HG02938 (cell line): ENCODE measurements at regions not wholly inside any gene's neighbourhood (a gene's known extent, or its start where the extent isn't known, plus 50 kb on each side); places are given as distances from the start of the nearest gene placed in this dataset.
"Not testable (repeated sequence)": the region's sequence is repeated elsewhere in the genome, so short reads cannot be mapped to it uniquely, and the experiment has no call there.

Experiments used
- ATAC-seq: cut with Tn5 transposase; IDR thresholded peaks from one replicate; pipeline ENCODE4 v1.9.1; 2021; ENCODE audit warnings: mild to moderate bottlenecking, moderate library complexity; ENCODE audit not compliant: unreplicated experiment

DNA sequence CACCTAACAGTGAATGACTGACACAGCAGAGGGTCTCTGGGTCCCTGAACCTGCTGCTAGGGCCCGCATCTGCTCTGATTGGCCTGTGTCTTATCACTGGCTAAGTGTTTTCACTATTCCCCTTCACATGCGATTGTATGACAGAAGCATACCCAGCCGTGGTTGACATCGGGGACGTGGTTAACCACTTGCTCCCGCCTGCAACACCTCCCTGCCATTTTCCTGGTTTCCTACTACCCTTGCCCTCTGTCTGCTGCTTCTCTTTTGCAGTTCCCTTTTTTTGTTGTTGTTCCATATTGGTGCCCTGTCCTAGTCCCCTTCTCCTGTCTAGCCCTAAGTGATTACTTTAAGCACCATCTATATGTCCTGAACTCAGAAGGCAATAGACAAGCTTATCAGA lies 177.0 kb downstream of the RGS9 start:
- no peak for ATAC-seq

DNA sequence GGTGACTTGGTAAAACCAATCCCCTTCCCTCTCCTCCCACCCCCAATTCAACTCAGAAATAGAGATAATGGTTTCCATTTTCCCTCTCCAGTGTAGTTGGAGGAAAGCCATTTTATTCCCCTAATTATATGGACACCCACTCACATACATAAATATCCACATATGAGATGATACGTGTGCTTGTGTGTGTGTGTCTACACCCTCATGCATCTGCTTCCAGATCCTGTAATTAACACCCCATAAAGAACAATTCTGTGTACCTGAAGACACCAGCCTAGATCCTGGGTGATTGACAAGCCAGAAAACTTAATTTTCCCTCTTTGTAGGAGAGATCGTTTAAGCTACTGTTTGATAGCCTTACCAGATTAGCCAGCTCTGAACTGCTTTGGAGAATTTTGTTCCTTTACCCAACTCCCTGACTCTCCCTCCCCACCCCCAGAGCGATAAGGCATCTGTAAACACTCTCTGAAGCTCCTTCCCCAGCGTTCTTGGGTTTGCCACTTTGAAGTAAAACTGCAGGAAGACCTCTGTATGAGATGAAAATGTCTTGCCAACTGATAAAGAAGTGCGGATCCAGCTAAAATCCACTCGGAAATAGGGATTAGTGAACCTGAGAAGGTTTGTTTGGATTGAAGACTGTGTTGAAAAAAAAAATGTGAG lies 175.7 kb downstream of the RGS9 start:
- no peak for ATAC-seq

DNA sequence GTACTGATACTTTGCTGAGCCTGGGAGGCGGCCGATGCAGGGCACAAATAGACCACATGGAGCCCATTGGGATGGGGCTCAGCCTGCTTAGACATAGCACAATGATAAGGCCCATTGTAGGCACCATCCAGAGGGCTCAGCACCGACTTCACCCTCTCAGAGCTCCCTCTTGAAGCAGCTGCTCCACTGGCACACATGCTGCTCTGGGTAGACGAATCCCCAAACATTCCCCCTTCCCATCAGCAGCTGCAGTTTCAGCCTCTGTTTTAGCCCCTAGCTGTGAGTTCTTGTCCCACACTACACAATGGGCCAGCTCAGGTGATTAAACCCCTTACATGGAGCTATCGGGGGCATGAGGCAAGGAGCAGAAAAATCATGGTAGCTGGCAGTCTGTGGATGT lies 174.1 kb downstream of the RGS9 start:
- ATAC-seq: no peak

DNA sequence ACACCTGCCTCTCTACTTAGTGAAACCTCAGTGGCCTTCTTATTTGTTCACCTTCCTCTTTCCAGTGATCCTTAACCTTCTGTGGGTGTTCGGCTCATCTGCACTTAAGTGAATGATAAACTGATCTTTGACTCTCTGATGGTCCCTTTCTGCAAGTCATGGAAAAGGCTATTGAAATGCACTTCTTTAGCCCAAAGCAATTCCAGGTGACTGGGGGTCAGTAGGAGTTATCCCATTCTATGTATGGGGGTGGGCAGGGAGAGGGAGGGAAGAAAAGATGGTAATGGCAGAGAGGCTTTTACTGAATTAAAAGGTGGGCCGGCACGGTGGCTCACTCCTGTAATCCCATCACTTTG lies 170.8 kb downstream of the RGS9 start:
- ATAC-seq: no peak

DNA sequence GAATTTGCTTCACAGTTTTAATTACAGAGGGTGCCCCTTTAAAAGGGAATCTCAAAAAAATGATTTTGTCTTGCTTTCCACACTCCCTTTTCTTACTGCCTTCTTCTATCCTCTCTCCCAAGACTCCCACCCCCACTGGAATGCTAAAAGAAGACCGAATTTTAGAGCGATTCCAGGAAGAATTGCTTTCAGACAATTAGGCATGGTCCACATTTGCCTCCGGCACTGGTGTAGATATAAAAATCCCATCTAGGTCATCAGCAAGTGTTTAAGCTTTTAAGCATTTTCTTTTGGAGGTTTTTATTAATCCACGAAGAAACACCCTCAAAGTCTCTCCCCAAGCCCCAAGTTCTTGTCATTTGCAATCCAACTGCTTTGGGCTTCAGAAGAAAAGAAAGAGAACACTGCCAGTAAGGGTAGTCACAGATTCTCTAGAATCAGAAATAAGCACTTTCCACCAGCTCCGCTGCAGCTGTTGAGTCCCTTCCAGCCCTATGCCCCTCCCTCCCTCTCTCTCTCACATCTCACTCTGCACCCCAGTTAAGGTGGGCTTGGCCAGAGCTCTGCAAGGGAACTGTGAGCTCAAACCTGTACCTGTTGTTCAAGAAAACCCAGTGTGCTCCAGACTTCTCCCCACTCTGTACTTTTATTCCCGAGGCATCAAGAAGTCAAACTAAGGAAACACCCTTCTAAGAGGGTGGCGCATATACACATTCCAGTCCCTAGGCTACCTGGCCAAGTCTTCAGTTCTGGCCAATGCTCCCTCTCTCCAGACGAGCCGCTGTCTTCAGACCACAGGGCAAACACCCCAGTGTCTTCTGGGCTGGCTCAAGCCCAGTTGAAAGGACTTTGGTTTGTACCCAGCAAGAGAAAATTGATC lies 170.2 kb downstream of the RGS9 start:
- no peak for ATAC-seq

DNA sequence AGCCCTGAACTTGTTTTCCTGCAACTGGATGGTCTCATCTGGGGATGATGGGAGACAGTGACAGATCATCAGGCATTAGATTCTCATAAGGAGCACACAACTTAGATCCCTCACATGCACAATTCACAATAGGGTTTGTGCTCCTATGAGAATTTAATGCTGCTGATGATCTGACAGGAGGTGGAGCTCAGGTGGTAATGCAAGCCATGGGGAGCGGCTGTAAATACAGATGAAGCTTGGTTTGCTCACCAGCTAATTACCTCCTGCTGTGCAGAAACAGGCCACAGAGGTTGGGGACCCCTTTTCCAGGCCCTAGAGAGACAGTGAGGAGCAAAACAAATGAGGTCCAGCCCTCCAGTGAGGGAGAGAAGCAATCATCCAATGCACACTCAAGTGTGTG lies 168.6 kb downstream of the RGS9 start:
- ATAC-seq: no peak

DNA sequence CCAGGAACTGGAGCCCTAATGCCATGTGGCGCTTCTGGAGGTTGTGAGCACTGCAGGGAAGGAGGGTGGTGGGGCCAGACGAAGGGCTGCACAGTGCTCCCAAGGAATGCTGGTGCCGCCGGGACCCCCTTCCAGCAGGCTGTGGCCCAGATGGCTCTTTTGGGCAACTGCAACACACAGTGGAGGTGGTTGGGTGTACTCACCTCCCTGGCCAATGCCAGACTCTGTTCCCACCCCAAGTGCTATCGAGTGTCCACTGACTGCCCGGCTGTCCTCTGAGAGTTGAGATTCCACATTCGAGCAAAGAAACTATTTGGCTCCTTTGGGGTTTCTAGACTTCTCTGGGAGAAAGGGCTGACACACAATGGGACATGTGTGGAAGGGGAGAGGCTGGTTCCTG lies 167.9 kb downstream of the RGS9 start:
- ATAC-seq: no peak

DNA sequence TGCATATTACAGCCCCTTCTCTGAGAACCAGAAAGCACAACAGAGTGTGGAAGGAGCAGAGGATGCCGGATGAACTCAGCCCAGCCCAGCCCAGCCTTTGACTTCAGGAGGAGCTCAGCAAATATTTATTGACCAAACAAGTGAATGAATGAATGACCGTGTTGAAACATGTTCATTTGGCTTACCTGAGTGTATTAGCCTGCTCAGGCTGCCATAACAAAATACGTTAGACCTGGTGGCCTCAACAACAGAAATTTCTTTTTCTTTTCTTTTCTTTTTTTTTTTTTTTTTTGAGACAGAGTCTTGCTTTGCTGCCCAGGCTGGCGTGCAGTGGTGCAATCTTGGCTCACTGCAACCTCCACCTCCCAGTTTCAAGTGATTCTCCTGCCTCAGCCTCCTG lies 164.7 kb downstream of the RGS9 start:
- ATAC-seq: not testable (repeated sequence)

DNA sequence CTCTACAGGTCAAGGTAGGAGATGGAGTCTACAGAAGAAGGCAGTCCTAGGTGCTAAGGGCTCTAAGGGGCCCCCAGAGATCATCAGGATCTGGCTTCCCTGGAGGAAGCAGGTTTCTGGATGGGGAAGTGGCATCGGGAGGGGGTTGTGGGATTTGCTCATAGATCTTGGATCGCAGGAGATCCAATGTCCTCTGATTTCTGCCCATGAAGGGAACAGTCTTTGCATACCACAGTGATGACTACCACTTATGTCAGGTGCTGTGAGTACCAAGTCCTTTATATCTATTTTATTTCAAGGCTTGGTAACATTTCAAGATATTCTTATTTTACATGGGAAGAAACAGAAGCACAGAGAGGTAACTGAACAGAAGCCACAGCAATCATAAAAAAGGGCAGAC lies 164.0 kb downstream of the RGS9 start:
- no peak for ATAC-seq

DNA sequence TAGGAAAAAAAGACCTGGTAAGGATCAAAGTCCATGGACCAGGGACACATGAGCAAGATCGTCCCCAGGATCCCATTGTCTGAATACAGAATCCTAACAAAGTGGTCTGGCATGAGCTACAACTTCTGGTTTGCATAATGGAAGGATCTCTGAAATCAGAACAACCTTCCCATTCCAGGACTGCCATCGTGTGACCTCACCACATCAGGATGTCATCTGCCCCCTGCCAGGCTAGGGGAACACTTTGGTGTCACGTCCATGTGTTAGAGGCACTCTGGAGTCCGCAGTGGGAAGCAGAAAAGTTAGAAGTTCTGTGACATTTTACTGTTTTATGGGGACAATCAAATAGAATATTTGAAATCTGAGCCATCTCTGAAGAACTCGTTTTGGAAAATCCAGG lies 160.7 kb downstream of the RGS9 start:
- no peak for ATAC-seq

DNA sequence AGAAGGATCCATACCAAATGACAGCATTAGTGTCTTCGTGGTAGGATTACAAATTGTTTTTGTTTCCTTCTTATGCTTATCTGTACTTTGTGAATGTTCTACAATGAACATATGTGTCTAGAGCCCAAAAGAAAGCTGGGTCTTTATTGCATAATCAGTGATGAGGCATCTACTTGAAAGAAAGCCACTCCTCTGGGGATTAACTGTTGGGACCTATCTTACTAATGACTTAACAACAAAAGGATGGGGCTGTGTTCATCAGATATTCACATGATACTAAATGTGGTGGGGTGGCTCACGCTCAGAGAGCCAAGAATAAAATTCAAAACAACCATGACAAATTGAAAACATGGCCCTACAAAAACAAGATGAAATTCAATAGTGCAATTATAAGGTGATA lies 160.2 kb downstream of the RGS9 start:
- no peak for ATAC-seq

DNA sequence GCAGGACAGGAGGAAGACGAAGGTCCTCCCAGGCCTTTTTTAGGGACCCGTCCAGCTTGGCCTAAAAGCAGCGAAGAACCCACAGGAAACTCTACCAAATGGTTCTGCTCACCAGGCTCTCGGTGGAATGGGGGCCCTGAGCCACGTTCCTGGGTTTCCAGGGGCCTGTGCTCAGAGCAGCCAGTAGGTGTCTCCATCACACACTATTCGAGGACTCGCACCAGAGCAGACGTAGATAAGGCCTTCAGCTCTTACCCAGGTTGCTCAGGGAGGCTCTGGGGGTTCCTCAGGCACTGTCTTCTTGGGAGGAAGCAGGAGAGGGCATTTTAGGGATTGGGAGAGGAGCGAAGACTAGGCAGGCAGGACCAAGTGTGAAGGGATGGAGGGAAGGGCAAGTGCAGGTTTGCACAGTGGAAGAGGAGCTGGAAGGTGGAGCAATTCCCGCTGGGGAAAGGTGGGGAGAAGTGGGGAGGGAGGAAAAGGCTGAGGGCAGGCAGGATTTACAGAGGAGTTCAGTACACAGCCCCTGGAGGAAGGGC lies 157.1 kb downstream of the RGS9 start:
- peak; percentile 58 for ATAC-seq

DNA sequence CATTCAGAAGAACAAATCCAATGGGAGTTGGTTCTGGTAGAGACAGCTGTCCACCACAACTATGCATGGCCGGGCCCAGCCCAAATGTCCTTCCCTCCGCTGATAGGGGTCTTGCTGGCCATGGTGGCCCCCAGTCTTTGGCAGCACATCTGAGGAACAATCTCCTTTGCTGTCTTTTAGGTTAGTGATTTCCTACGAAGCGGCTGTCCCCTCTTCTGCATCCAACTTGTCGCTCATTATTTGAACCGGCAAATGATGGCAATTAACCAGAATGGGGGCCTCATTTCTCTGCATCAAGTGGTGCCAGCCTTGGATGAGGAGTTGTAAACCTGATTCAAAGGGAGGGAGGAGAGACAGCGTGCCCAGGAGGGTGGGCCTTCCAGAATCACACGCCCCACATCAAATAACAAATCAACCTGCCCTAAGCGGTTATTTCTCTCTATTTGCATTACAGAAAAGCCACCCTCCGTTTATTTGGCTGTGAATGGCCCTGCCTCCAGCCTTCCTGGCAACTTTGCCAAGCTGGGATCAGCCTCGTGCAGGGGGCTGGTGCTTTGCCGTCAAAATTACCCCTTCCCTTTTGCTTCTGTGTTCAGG lies 156.5 kb downstream of the RGS9 start:
- no peak for ATAC-seq

DNA sequence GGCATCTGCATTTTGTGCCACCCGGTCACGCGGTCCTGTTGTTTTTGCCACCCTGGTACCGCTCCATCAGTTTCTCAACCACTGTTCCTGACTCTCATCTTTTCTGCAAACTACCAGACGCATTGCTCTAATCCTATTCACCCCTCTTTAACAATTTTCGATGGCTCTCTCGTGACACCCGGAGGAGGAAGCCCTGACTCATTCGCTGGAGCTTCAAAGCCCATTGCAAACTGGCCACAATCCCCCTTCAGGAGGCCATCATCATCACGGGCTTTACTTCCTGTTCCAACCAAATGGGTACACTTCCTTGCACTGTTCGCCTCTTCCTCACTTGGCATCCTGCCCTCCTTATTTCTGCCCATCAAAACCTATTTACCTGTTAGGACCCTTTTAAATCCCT lies 155.3 kb downstream of the RGS9 start:
- ATAC-seq: no peak

DNA sequence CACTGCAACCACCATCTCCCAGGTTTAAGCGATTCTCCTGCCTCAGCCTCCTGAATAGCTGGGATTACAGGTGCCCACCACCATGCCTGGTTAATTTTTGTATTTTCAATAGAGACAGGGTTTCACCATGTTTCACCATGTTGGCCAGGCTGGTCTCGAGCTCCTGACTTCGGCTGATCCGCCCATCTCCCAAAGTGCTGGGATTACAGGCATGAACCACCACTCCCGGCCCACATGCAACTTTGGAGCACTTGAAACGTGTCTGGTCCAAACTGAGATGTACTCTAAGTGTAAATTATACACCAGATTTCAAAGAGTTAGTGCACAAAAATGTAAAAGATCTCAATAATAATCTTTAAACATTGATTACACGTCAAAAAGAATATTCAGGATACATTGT lies 154.1 kb downstream of the RGS9 start:
- not testable (repeated sequence) for ATAC-seq

DNA sequence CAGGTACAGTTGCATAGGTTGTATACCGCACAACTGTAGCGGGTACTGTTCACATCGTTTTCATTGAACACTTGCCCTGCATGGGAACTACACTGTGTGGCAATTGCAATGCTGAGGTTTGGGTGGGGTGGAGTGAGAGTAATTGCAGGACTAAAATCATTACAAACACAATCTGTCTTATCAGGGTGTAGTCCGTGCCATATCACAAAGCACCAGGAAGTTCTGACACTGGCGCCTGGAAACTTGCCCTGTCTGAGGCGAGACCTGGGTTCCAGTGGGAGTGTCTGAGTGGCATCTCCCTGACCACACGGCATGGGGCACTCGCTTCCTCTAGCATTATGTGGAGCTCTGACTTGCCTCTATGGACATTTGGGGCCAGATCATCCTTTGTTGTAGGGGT lies 153.4 kb downstream of the RGS9 start:
- no peak for ATAC-seq

DNA sequence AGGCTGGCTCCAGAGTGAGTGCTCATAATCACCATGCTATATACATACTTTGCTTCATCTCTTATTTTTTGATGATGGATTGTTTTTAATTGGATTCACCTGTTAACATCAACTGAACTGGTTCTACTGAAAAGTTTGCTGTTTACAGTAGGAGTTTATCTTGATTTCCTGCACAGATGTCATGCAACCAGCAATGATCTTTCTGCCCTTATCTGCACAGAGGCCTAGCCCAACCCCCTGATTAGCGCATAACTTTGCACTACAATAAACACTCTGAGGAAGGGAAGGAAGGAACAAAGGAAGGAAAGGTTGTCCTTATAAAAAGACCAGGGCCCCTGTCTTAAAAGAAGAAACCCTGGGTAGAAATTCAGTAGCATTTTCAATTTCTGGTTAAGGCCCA lies 152.9 kb downstream of the RGS9 start:
- no peak for ATAC-seq

DNA sequence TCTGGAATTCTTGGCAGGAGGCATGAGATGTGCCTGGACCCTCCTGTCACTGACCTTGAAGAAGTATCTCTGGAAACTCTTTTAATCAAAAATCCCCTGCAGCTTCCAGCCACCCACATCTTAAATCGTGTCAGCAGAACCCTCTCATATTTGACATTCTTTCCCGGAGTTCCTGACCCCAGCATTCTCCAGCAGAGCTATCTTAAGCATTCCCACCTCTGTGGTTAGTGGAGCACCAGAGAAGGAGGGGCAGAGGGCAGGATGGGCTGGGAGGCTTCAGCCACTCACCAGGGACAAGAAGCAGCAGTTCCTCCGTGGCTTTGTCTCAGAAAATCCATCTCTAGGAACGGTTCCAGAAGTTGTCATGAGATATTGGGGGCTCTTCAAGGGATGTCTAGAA lies 149.9 kb downstream of the RGS9 start:
- ATAC-seq: no peak

DNA sequence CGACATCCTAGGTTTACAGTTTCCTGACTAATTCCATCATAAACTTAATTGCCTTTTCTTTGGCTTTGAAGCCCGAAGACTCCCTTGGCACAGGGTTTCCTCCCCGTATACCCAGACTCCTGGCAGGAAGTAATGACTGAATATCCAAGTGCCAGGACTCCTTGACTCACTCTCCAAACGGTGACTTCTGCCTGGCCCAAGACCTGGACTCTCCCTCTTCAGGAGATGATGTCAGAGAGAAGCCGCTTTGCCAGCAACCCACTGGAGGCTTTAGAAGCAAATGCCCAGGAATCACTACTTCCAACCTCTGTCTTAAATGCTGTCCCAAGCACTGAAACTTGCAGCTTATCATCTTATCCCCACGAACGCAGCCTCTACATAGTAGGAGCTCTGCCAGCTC lies 146.5 kb downstream of the RGS9 start:
- ATAC-seq: no peak

DNA sequence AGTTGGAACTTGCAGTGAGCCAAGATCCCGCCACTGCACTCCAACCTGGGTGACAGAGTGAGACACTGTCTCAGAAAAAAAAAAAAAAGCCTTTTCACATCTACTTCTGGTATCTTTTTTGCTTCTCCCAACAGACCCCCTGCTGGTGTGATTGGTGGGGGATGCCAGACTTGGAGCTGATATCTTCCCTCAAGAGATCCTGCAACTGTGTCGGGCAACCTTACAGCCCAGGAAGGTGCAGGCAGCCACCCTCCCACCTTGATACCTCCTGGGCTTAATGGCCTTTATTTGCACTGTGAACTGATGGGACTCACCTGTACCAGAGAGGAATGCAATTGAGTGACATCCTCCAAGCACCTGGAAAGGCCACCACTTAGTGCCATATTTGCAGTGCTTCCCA lies 142.3 kb downstream of the RGS9 start:
- no peak for ATAC-seq

DNA sequence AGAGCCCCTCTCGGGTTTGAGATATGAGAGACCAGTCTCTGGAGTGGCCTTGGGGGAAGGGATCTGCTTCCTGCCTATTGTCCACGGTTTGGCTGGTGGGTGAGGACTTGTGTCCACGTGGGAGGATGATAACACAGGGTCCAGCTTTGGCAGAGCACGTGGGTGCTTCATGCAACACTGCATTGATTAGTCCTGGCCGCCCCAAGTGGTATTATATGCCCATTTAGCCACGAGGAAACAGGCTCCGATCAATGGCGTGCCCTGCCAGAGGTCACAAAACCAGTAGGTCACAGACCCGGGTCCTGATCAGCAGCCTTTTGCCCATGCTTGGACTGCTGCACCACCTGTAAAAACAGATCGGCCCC lies 141.6 kb downstream of the RGS9 start:
- ATAC-seq: no peak
